A673 (cell line): ENCODE measurements at regions not wholly inside any gene's neighbourhood (a gene's known extent, or its start where the extent isn't known, plus 50 kb on each side); places are given as distances from the start of the nearest gene placed in this dataset.

ENCODE experiments used
- BruUV-seq: library from RNA; stranded (reverse); fragments of 400-500 nt; replicated peaks from 2 replicates; lab custom pipeline; 2021; lab: Mats Ljungman, UMichigan
- CTCF ChIA-PET: fragments of 300-600 bp; sonication (Branson Sonifier 250); formaldehyde crosslinking; loops from one replicate; lab custom pipeline; 2022; ENCODE audit warnings: antibody characterized with exemption; lab: Charles Lee
- POLR2A ChIA-PET: fragments of 300-600 bp; sonication (Branson Sonifier 250); formaldehyde crosslinking; loops from one replicate; lab custom pipeline; 2022; ENCODE audit warnings: antibody characterized with exemption; ENCODE audit not compliant: low non-redundant PET; lab: Charles Lee
- DNase-seq: peaks from one replicate; pipeline ENCODE4 v3.0.0-alpha.2; 2015; ENCODE audit warnings: low spot score
- H3K27ac ChIP-seq: fragments of 200-600 bp; sonication (generic); 2 replicates; pipeline ENCODE4 v1.5.1; 2016; ENCODE audit warnings: mixed run types, low read depth, mild to moderate bottlenecking, mixed read lengths, antibody characterized with exemption, low read length; ENCODE audit not compliant: poor library complexity, severe bottlenecking
- H3K27me3 ChIP-seq: fragments of 200-600 bp; sonication (generic); replicated peaks from 2 replicates; pipeline ENCODE4 v1.6.1; 2017; ENCODE audit warnings: mixed run types, low read depth, mild to moderate bottlenecking, mixed read lengths, antibody characterized with exemption, low read length; ENCODE audit not compliant: insufficient read depth, poor library complexity
- H3K36me3 ChIP-seq: fragments of 200-600 bp; sonication (generic); 2 replicates; pipeline ENCODE4 v1.6.1; 2016; ENCODE audit warnings: mixed run types, mild to moderate bottlenecking, mixed read lengths, antibody characterized with exemption, low read length; ENCODE audit not compliant: insufficient read depth, poor library complexity, severe bottlenecking
- H3K4me1 ChIP-seq: fragments of 200-600 bp; sonication (generic); 2 replicates; pipeline ENCODE4 v1.6.1; 2017; ENCODE audit warnings: mixed run types, mild to moderate bottlenecking, mixed read lengths, antibody characterized with exemption, low read length; ENCODE audit not compliant: insufficient read depth, poor library complexity, severe bottlenecking
- H3K4me3 ChIP-seq: fragments of 200-600 bp; sonication (generic); 2 replicates; pipeline ENCODE4 v1.5.1; 2016; ENCODE audit warnings: low read depth, mixed run types, mild to moderate bottlenecking, mixed read lengths, low read length; ENCODE audit not compliant: poor library complexity, severe bottlenecking
- H3K9me3 ChIP-seq: fragments of 200-600 bp; sonication (generic); 2 replicates; pipeline ENCODE4 v1.6.1; 2016; ENCODE audit warnings: mixed run types, low read depth, mild to moderate bottlenecking, mixed read lengths, antibody characterized with exemption, low read length; ENCODE audit not compliant: poor library complexity, severe bottlenecking
- EZH2 ChIP-seq: fragments of 200-600 bp; sonication (generic); IDR thresholded peaks from 2 replicates; pipeline ENCODE4 v1.6.1; 2017; ENCODE audit warnings: borderline replicate concordance, low read depth, mild to moderate bottlenecking, mixed read lengths, antibody characterized with exemption, low read length; ENCODE audit not compliant: poor library complexity, severe bottlenecking
- intact Hi-C: fragments of 100-400 bp; cut with micrococcal nuclease; formaldehyde crosslinking; loops from one replicate; pipeline ENCODE4 v1.10.0; 2022; ENCODE audit not compliant: unreplicated experiment
- TF ChIP-seq, protein P1 (sequence below): fragments of 300-800, 200-600 bp; sonication (generic); conservative IDR thresholded peaks from 2 replicates; pipeline ENCODE4 v1.5.1; 2017; ENCODE audit warnings: low read depth, mild to moderate bottlenecking, antibody characterized with exemption, low read length, moderate library complexity, mixed read lengths

DNA sequence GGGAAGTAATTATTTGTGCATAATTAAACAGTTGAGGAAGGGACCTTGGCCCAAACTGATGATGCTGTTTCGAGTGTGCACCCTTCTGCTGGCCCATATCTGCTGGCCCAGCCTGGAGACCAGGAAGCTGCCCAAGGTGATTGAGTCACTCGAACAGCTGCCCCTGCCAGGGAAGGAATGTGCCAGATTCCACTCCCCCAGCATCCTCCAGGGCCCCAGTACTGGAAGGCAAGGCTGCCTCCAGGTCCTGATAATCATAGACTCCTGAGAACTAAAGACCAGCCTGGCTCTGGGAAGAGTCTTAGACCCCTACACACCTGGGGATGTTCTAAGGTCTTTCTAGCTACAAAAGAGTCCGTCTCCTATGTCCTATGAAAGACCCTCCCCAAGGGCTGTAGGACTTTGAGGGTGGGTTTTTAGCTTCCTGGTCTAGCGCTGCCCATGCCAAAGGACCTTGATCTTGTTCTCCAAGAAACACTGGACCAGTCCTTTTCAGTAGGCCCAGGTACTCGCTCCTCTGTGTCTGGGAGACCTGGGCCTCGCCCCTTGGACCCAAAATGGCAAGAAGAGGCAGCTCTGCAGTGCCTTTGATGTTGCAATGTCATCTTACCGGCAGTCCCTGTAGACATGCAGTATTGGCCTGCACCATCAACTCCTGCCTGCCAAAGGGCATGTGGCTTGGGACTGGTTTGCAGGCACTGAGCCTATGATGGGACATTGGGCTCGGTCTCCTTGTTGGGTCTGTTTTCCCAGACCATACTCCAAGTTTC, 103.2 kb upstream of the GPR26 start:
- Histone ChIP-seq H3K9me3 (no peaks in the 10 kb centered on the region), H3K27ac (no peak overlapping the region), H3K4me1 (no peaks in the 10 kb centered on the region), H3K36me3 (no peaks in the 10 kb centered on the region), H3K27me3 (peaks cover 10% of the 10 kb centered on the region), H3K4me3 (no peak overlapping the region)
- TF ChIP-seq, protein P1, sequence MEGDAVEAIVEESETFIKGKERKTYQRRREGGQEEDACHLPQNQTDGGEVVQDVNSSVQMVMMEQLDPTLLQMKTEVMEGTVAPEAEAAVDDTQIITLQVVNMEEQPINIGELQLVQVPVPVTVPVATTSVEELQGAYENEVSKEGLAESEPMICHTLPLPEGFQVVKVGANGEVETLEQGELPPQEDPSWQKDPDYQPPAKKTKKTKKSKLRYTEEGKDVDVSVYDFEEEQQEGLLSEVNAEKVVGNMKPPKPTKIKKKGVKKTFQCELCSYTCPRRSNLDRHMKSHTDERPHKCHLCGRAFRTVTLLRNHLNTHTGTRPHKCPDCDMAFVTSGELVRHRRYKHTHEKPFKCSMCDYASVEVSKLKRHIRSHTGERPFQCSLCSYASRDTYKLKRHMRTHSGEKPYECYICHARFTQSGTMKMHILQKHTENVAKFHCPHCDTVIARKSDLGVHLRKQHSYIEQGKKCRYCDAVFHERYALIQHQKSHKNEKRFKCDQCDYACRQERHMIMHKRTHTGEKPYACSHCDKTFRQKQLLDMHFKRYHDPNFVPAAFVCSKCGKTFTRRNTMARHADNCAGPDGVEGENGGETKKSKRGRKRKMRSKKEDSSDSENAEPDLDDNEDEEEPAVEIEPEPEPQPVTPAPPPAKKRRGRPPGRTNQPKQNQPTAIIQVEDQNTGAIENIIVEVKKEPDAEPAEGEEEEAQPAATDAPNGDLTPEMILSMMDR: no peak
- TF ChIP-seq EZH2: no peak
- DNase-seq: no peak
- ChIA-PET CTCF (interaction anchor here (0.5 kb wide), 1 partner anchor 520 kb away, joined by 3 read pairs; no protein-coding TSS in a partner anchor), POLR2A (no interaction called here)
- intact Hi-C loops: no loop called here
- BruUV-seq: no TSS peak

DNA sequence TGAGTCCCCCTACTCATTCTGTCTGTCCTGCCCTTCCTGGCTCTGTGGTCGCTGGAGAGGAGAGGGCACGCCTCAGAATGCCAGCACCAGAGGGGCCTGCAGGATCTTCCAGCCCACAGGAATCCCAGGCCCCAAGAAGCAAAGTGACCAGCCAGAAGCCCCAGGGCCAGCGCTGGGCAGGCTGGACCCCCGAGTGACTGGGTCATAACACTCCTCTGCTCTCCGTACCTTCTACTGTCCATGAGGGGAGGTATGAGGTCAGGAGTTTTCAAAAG, 102.6 kb upstream of the GPR26 start:
- intact Hi-C loops: no loop called here
- POLR2A ChIA-PET: no interaction called here

DNA sequence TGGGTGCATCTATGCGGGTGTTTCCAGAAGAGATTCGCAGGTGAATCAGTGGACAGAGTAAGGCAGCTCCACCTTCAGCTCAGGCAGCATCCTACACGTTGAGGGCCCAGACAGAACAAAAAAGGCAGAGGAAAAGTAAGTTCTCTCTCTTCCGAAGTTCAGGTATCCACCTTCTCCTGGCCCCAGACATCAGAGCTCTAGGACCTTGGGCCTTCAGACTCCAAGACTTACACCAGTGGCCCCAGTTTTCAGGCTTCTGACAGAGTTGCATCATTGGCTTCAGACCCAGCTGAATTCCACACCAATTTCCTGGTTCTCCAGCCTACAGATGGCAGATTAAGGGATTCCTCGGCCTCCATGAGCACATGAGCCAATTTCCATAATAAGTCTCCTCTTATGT, 102.2 kb upstream of the GPR26 start:
- intact Hi-C loops: no loop called here
- Histone ChIP-seq H3K4me3 (no peak overlapping the region), H3K27me3 (peaks cover 17% of the 10 kb centered on the region), H3K27ac (no peak overlapping the region), H3K4me1 (no peaks in the 10 kb centered on the region), H3K36me3 (no peaks in the 10 kb centered on the region), H3K9me3 (no peaks in the 10 kb centered on the region)
- ChIA-PET CTCF (no interaction called here), POLR2A (no interaction called here)
- TF ChIP-seq, protein P1: no peak
- TF ChIP-seq EZH2: no peak
- no TSS peak for BruUV-seq
- no peak for DNase-seq

More for the DNA sequence above, 102.6 kb upstream of the GPR26 start:
- Histone ChIP-seq H3K27me3 (peaks cover 12% of the 10 kb centered on the region), H3K27ac (no peak overlapping the region), H3K36me3 (no peaks in the 10 kb centered on the region), H3K4me1 (no peaks in the 10 kb centered on the region), H3K4me3 (no peak overlapping the region), H3K9me3 (no peaks in the 10 kb centered on the region)
- CTCF ChIA-PET: no interaction called here
- BruUV-seq: no TSS peak
- no peak for DNase-seq
- TF ChIP-seq, protein P1: no peak
- TF ChIP-seq EZH2: no peak
